SK-N-MC (cell line): ENCODE measurements at regions not wholly inside any gene's neighbourhood (a gene's known extent, or its start where the extent isn't known, plus 50 kb on each side); places are given as distances from the start of the nearest gene placed in this dataset.

ENCODE experiments used
- EZH2 ChIP-seq: fragments of 200-600 bp; sonication (generic); IDR thresholded peaks from one replicate; pipeline ENCODE4 v1.6.1; 2017; ENCODE audit warnings: antibody characterized with exemption
- POLR2AphosphoS5 ChIP-seq: IDR thresholded peaks from 2 replicates; pipeline ENCODE4 v1.6.1; 2012; ENCODE audit warnings: mild to moderate bottlenecking, low read depth, low read length, borderline replicate concordance

GRCh38 chr3:72454441-72454840 is 393.8 kb downstream of the SHQ1 start:
- TF ChIP-seq EZH2 (no peak), POLR2AphosphoS5 (no peak)
